22Rv1 (cell line): ENCODE measurements at regions not wholly inside any gene's neighbourhood (a gene's known extent, or its start where the extent isn't known, plus 50 kb on each side); places are given as distances from the start of the nearest gene placed in this dataset.

Source experiments
- CTCF ChIP-seq: fragments of 450-650 bp; IDR thresholded peaks from 2 replicates; pipeline ENCODE4 v1.5.1; 2017; ENCODE audit warnings: mild to moderate bottlenecking
- ZFX ChIP-seq: fragments of 450-650 bp; IDR thresholded peaks from 2 replicates; pipeline ENCODE4 v1.6.1; 2017; ENCODE audit warnings: antibody characterized with exemption, borderline replicate concordance

DNA sequence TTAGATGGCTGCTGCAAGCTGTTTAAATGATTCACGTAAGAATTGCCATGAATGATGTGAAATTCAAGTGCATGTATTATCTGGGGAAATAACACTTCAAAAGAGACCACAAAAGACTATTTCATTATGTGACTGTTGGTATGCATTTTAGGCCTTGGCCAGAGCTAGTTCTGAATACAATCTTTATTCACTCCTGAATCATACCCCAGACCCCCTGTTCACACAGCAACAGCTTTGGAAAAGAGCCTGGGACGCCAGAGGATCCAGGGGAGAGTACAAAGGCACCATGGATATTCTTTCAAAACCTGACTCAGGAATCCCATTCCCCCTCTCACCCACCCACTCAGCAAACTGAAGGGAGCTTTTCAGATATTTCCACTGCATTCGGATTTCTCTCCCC lies 377.1 kb upstream of the DPP6 start:
- TF ChIP-seq ZFX (no peak), CTCF (no peak)
